HCT116 (cell line): ENCODE measurements at regions not wholly inside any gene's neighbourhood (a gene's known extent, or its start where the extent isn't known, plus 50 kb on each side); places are given as distances from the start of the nearest gene placed in this dataset.

Experiments
- ATAC-seq: fragments of 200-7000 bp; cut with Tn5 transposase; 2 replicates; pipeline ENCODE4 v1.9.1; 2020; ENCODE audit warnings: mild to moderate bottlenecking, moderate library complexity
- BruUV-seq: library from RNA; stranded (reverse); fragments of 400-500 nt; replicated peaks from 2 replicates; lab custom pipeline; 2021; lab: Mats Ljungman, UMichigan
- CTCF ChIA-PET: fragments of 300-600 bp; sonication (Branson Sonifier 250); formaldehyde crosslinking; loops from one replicate; lab custom pipeline; 2021; ENCODE audit warnings: antibody characterized with exemption; lab: Charles Lee
- POLR2A ChIA-PET: fragments of 300-600, 350-600 bp; sonication (Branson Sonifier 250); formaldehyde crosslinking; loops from one replicate; lab custom pipeline; 2021; ENCODE audit warnings: antibody characterized with exemption; lab: Charles Lee
- RAD21 ChIA-PET, 2 experiments: fragments of 300-600 bp; sonication (Branson Sonifier 250); formaldehyde crosslinking; loops; one replicate each; lab custom pipeline; 2023; ENCODE audit warnings: low total read pairs in 2 of 2; ENCODE audit not compliant: uncharacterized antibody in 2 of 2, unreplicated experiment in 2 of 2, low non-redundant PET in 1 of 2; lab: Charles Lee
- DNase-seq: peaks from one replicate; pipeline ENCODE4 v3.0.0-alpha.2; 2010; ENCODE audit warnings: low read depth, low spot score
- H2AFZ ChIP-seq: fragments of 200-600 bp; shearing (Covaris generic), sonication (generic); 2 replicates; pipeline ENCODE4 v1.6.1; 2017; ENCODE audit warnings: low read depth, mixed run types, mixed read lengths, antibody characterized with exemption, low read length; ENCODE audit not compliant: poor library complexity, severe bottlenecking
- H3K27ac ChIP-seq: 2 replicates; pipeline ENCODE4 v1.5.1; 2012; ENCODE audit warnings: low read depth, low read length
- H3K27me3 ChIP-seq: fragments of 200-600 bp; sonication (generic); 2 replicates; pipeline ENCODE4 v1.6.1; 2016; ENCODE audit warnings: mixed run types, low read length, mixed read lengths; ENCODE audit not compliant: insufficient read depth
- H3K36me3 ChIP-seq, 2 experiments: fragments of 200-500 bp in 1 of 2; fragments of 200-600 bp in 1 of 2; sonication (Bioruptor generic) in 1 of 2; sonication (generic) in 1 of 2; 2 replicates each; pipeline versions ENCODE4 v1.5.1 to v1.6.1; 2014 to 2016; ENCODE audit warnings: low read length in 2 of 2, inconsistent platforms in 1 of 2, mixed read lengths in 1 of 2, mixed run types in 1 of 2; ENCODE audit not compliant: insufficient read depth in 2 of 2, control insufficient read depth in 1 of 2
- H3K4me1 ChIP-seq, 2 experiments: fragments of 200-600 bp in 1 of 2; sonication (generic) in 1 of 2; 2 replicates each; pipeline versions ENCODE4 v1.5.1 to v1.6.1; 2012 to 2017; ENCODE audit warnings: low read length in 2 of 2, inconsistent platforms in 1 of 2, mild to moderate bottlenecking in 1 of 2, mixed read lengths in 1 of 2, mixed run types in 1 of 2, moderate library complexity in 1 of 2; ENCODE audit not compliant: insufficient read depth in 2 of 2, control insufficient read depth in 1 of 2
- H3K4me2 ChIP-seq: fragments of 200-600 bp; sonication (generic); 2 replicates; pipeline ENCODE4 v1.6.1; 2017; ENCODE audit warnings: mixed run types, low read length, mixed read lengths
- H3K4me3 ChIP-seq, 2 experiments: fragments of 200-600 bp in 1 of 2; sonication (generic) in 1 of 2; replicated peaks in 1 of 2; 2 replicates each; pipeline ENCODE4 v1.5.1; 2011 to 2016; ENCODE audit warnings: low read length in 2 of 2, control low read depth in 1 of 2, low read depth in 1 of 2, mild to moderate bottlenecking in 1 of 2, mixed read lengths in 1 of 2, mixed run types in 1 of 2
- H3K79me2 ChIP-seq: fragments of 200-600 bp; sonication (generic); 2 replicates; pipeline ENCODE4 v1.6.1; 2017; ENCODE audit warnings: mild to moderate bottlenecking, mixed run types, low read length, moderate library complexity, mixed read lengths; ENCODE audit not compliant: insufficient read depth
- H3K9ac ChIP-seq: fragments of 200-600 bp; sonication (generic); 2 replicates; pipeline ENCODE4 v1.6.1; 2016; ENCODE audit warnings: low read length, mixed read lengths
- H3K9me2 ChIP-seq: fragments of 200-600 bp; sonication (generic), shearing (Covaris generic); 2 replicates; pipeline ENCODE4 v1.6.1; 2017; ENCODE audit warnings: mixed run types, mild to moderate bottlenecking, moderate library complexity; ENCODE audit not compliant: insufficient read depth
- H3K9me3 ChIP-seq, 2 experiments: fragments of 200-500 bp in 1 of 2; fragments of 200-600 bp in 1 of 2; sonication (Bioruptor generic) in 1 of 2; sonication (generic) in 1 of 2; 2 replicates each; pipeline ENCODE4 v1.6.1; 2014 to 2017; ENCODE audit warnings: low read length in 2 of 2, mixed read lengths in 2 of 2, inconsistent platforms in 1 of 2, low read depth in 1 of 2, mild to moderate bottlenecking in 1 of 2, mixed run types in 1 of 2, moderate library complexity in 1 of 2; ENCODE audit not compliant: control insufficient read depth in 1 of 2, insufficient read depth in 1 of 2
- H4K20me1 ChIP-seq: fragments of 200-600 bp; sonication (generic), shearing (Covaris generic); 2 replicates; pipeline ENCODE4 v1.6.1; 2017; ENCODE audit warnings: mixed run types, mild to moderate bottlenecking, moderate library complexity; ENCODE audit not compliant: insufficient read depth
- ATF3 ChIP-seq: IDR thresholded peaks from 2 replicates; pipeline ENCODE4 v1.6.1; 2012
- CTCF ChIP-seq, 3 experiments: fragments of 200-600 bp in 1 of 3; sonication (generic) in 1 of 3; IDR thresholded peaks in 2 of 3; conservative IDR thresholded peaks in 1 of 3; 2 replicates each; pipeline ENCODE4 v1.5.1; 2012 to 2017; ENCODE audit warnings: low read depth in 2 of 3, low read length in 2 of 3, antibody characterized with exemption in 1 of 3, borderline replicate concordance in 1 of 3, control low read depth in 1 of 3, mild to moderate bottlenecking in 1 of 3, mixed read lengths in 1 of 3, mixed run types in 1 of 3, moderate library complexity in 1 of 3; ENCODE audit not compliant: insufficient read depth in 1 of 3
- ELF1 ChIP-seq: IDR thresholded peaks from 2 replicates; pipeline ENCODE4 v1.6.1; 2012; ENCODE audit warnings: low read depth, borderline replicate concordance
- EZH2 ChIP-seq: fragments of 200-600 bp; sonication (generic); IDR thresholded peaks from 2 replicates; pipeline ENCODE4 v1.6.1; 2017; ENCODE audit warnings: antibody characterized with exemption, mixed run types
- FOSL1 ChIP-seq: IDR thresholded peaks from 2 replicates; pipeline ENCODE4 v1.6.1; 2012; ENCODE audit warnings: low read depth
- JUND ChIP-seq: IDR thresholded peaks from 2 replicates; pipeline ENCODE4 v1.6.1; 2012
- MAX ChIP-seq: IDR thresholded peaks from 2 replicates; pipeline ENCODE4 v1.6.1; 2012
- POLR2A ChIP-seq: IDR thresholded peaks from 2 replicates; pipeline ENCODE4 v1.7.0; 2011; ENCODE audit warnings: borderline replicate concordance; ENCODE audit not compliant: insufficient read depth, insufficient read length; ENCODE audit errors: extremely low read depth
- RAD21 ChIP-seq: IDR thresholded peaks from 2 replicates; pipeline ENCODE4 v1.6.1; 2012; ENCODE audit warnings: low read depth, mild to moderate bottlenecking
- SRF ChIP-seq: IDR thresholded peaks from 2 replicates; pipeline ENCODE4 v1.6.1; 2012; ENCODE audit warnings: low read depth
- ZNF274 ChIP-seq: fragments of 200-500 bp; sonication (Bioruptor generic); IDR thresholded peaks from 2 replicates; pipeline ENCODE4 v1.6.1; 2014; ENCODE audit warnings: mild to moderate bottlenecking, low read depth, low read length, inconsistent platforms
- intact Hi-C: fragments of 100-400 bp; cut with micrococcal nuclease; formaldehyde crosslinking; loops from 2 replicates; pipeline ENCODE4 v1.10.0; 2022

- H3K4me2 ChIP-seq: no peak overlapping the region
- CTCF ChIA-PET: no interaction called here
- no TSS peak for BruUV-seq
- intact Hi-C loops: no loop called here
- H3K9me3 ChIP-seq: no peaks in the 10 kb centered on the region
- RAD21 ChIA-PET: no interaction called here
- H3K27ac ChIP-seq: no peak overlapping the region
- no peaks in the 10 kb centered on the region for H3K79me2 ChIP-seq
- H3K9ac ChIP-seq: no peak overlapping the region
- no peaks in the 10 kb centered on the region for H3K4me1 ChIP-seq
- no peaks in the 10 kb centered on the region for H3K36me3 ChIP-seq
- no peak overlapping the region for H3K4me3 ChIP-seq
- no peaks in the 10 kb centered on the region for H3K27me3 ChIP-seq
- H3K9me2 ChIP-seq: no peaks in the 10 kb centered on the region
- TF ChIP-seq ZNF274 (no peak), SRF (no peak), ATF3 (no peak), RAD21 (no peak), EZH2 (no peak), CTCF (IDR thresholded peaks at IDR 0.05 in 2 of 3, conservative IDR thresholded peaks at IDR 0.05 in 1 of 3; ENCODE audit: borderline replicate concordance in 1 of 3, insufficient read depth in 1 of 3, low read depth in 2 of 3, low read length in 2 of 3) (no peak), ELF1 (no peak), JUND (no peak), POLR2A (no peak), MAX (no peak), FOSL1 (no peak)
- no peak for DNase-seq
- no peak overlapping the region for H2AFZ ChIP-seq
- no peak for ATAC-seq
- H4K20me1 ChIP-seq: no peaks in the 10 kb centered on the region
- POLR2A ChIA-PET: no interaction called here
Observed at GRCh38 chr20:40571639-40572038, 117.4 kb downstream of the MAFB start.
